ENCODE measurements at regions not wholly inside any gene's neighbourhood (a gene's known extent, or its start where the extent isn't known, plus 50 kb on each side); places are given as distances from the start of the nearest gene placed in this dataset.

DNA sequence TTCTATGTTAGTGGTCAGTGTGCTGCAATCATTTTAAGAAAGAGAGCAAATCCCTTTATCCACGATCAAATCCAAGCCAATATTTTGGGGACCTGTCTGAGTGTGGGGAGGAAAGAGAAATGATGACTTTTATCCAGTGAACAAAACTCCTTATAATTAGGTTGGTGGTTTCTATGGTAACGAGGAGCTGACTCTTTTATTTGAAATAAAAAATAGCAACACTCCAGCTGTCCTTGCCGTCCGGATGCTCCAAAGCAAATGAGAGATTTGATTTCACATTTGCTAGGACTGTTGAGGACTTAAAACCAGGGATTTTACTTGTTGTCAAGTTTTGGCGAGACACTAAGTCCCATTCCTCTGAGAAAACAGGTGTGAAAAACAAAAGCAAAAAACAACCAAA, 154.0 kb upstream of the PRICKLE2 start:
- DNase-seq (ENCODE audit: low read depth), result no peak
- TF ChIP-seq, protein P1, sequence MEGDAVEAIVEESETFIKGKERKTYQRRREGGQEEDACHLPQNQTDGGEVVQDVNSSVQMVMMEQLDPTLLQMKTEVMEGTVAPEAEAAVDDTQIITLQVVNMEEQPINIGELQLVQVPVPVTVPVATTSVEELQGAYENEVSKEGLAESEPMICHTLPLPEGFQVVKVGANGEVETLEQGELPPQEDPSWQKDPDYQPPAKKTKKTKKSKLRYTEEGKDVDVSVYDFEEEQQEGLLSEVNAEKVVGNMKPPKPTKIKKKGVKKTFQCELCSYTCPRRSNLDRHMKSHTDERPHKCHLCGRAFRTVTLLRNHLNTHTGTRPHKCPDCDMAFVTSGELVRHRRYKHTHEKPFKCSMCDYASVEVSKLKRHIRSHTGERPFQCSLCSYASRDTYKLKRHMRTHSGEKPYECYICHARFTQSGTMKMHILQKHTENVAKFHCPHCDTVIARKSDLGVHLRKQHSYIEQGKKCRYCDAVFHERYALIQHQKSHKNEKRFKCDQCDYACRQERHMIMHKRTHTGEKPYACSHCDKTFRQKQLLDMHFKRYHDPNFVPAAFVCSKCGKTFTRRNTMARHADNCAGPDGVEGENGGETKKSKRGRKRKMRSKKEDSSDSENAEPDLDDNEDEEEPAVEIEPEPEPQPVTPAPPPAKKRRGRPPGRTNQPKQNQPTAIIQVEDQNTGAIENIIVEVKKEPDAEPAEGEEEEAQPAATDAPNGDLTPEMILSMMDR (conservative IDR thresholded peaks at IDR 0.05; ENCODE audit: control insufficient read depth, insufficient read depth, low read depth, low read length), result no peak
- no peak overlapping the region for H3K4me3 ChIP-seq (ENCODE audit: control insufficient read depth, low read depth, low read length)

- no peak overlapping the region for H3K4me3 ChIP-seq (ENCODE audit: control insufficient read depth, low read depth, low read length)
- TF ChIP-seq, protein P1 (conservative IDR thresholded peaks at IDR 0.05; ENCODE audit: control insufficient read depth, insufficient read depth, low read depth, low read length), result no peak
- no peak for DNase-seq (ENCODE audit: low read depth)
Measured at GRCh38 chr3:64377942-64378341, 152.7 kb upstream of the PRICKLE2 start.

- TF ChIP-seq, protein P1 (conservative IDR thresholded peaks at IDR 0.05; ENCODE audit: control insufficient read depth, insufficient read depth, low read depth, low read length), result no peak
Measured at GRCh38 chr3:64375737-64376136, 150.5 kb upstream of the PRICKLE2 start.

DNA sequence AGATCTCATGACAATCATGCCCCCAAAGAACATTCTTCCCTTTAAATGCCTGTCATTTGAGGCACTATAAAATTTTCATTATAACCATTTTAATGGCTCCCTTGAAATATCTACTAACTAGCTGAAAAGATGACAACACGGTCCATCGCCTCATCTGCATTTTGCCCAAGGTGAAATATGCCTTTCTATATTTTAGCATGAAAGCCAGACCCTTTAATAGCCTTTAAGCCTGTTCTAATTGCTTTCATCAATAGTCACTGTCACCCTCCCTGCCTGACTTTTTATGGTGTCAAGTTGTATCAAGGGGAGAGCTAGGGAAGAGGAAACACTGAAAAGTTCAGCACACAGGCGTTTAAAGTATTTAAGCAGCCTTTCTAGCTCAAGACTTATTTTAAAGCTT, 144.1 kb upstream of the PRICKLE2 start:
- no peak overlapping the region for H3K4me3 ChIP-seq (ENCODE audit: control insufficient read depth, low read depth, low read length)
- DNase-seq (ENCODE audit: low read depth), result no peak
- TF ChIP-seq, protein P1 (conservative IDR thresholded peaks at IDR 0.05; ENCODE audit: control insufficient read depth, insufficient read depth, low read depth, low read length), result no peak

More at GRCh38 chr3:64375737-64376136, 150.5 kb upstream of the PRICKLE2 start:
- no peak for DNase-seq (ENCODE audit: low read depth)
- H3K4me3 ChIP-seq (ENCODE audit: control insufficient read depth, low read depth, low read length), result no peak overlapping the region

GRCh38 chr3:64368257-64369020, 143.2 kb upstream of the PRICKLE2 start:
- no peak overlapping the region for H3K4me3 ChIP-seq (ENCODE audit: control insufficient read depth, low read depth, low read length)
- DNase-seq (ENCODE audit: low read depth), result no peak
- TF ChIP-seq, protein P1 (conservative IDR thresholded peaks at IDR 0.05; ENCODE audit: control insufficient read depth, insufficient read depth, low read depth, low read length), result no peak

- TF ChIP-seq, protein P1 (conservative IDR thresholded peaks at IDR 0.05; ENCODE audit: control insufficient read depth, insufficient read depth, low read depth, low read length), result no peak
- H3K4me3 ChIP-seq (ENCODE audit: control insufficient read depth, low read depth, low read length), result no peak overlapping the region
- DNase-seq (ENCODE audit: low read depth), result no peak
Measured at GRCh38 chr3:64365877-64366276, 140.6 kb upstream of the PRICKLE2 start.

Measured in fibroblast of mammary gland (primary cell).